Left forelimb (tissue), 1 donor: ENCODE measurements at regions not wholly inside any gene's neighbourhood (a gene's known extent, or its start where the extent isn't known, plus 50 kb on each side); places are given as distances from the start of the nearest gene placed in this dataset.

Experiments
- DNase-seq: peaks from one replicate; pipeline ENCODE4 v3.0.0-alpha.2; 2018; ENCODE audit warnings: low spot score

DNA sequence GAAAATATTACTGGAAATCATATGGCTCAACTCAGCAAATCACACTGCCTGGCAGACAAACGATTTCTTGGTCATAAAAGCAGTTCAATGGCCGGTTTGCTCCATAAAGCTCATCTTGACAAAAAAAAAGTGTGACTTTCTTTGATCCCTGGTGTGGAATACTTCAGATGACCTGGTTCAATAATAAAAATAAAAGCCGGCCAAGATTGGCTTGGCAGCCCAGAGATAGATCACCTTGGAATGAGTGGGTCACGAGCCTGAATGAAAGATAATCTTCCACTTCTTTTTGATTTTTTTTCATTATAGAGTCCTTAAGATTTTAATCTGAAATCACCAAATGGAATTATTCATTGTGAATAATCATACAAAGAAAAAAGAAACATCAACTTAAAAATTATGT is 445.3 kb upstream of the CITED2 start:
- DNase-seq = no peak

DNA sequence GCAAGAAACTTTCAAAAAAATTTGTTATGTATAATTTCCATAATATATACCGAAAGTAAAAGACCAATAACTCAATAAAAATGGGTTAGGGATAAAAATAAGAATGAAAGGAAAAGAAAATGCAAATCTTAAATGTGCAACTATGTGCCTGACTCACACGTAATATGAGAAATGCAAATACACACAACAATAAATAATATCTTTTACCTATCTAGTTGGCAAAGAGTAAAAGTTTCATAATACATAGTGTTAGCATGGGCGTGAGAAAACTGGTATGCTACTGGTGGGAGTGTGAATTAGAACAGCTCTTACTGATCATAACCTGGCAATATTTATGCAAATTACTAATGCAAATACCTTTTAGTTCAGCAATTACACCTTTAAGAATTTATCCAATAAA is 438.5 kb upstream of the CITED2 start:
- DNase-seq = no peak

GRCh38 chr6:139801571-139802321 is 427.3 kb upstream of the CITED2 start:
- DNase-seq = no peak

DNA sequence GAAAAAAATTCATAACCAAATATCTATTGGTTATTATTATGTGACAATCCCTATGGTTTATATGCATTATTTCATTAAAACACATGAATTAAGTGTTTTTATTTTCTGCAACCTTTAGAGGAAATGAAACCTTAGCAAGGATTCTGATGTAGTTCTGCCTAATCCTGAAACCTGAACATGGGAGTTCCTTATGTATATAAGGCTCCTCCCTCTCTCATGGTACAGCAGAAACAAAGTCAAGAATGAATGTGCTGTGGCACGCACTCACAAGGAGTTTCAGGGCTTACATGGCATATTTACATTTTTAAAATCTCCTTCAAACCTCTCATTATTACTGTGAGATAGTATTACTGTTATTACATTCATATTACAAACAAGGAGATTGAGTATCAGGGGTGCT is 426.4 kb upstream of the CITED2 start:
- DNase-seq = no peak

- no peak for DNase-seq
These were observed 416.1 kb upstream of the CITED2 start for GRCh38 chr6:139790527-139790926.

- no peak for DNase-seq
These were observed 409.8 kb upstream of the CITED2 start for GRCh38 chr6:139784222-139784769.

GRCh38 chr6:139779988-139780774 is 405.7 kb upstream of the CITED2 start:
- no peak for DNase-seq

- DNase-seq = no peak
These were observed 404.2 kb upstream of the CITED2 start for GRCh38 chr6:139778688-139779087.

- DNase-seq = no peak
These were observed 403.7 kb upstream of the CITED2 start for GRCh38 chr6:139778106-139778505.

DNA sequence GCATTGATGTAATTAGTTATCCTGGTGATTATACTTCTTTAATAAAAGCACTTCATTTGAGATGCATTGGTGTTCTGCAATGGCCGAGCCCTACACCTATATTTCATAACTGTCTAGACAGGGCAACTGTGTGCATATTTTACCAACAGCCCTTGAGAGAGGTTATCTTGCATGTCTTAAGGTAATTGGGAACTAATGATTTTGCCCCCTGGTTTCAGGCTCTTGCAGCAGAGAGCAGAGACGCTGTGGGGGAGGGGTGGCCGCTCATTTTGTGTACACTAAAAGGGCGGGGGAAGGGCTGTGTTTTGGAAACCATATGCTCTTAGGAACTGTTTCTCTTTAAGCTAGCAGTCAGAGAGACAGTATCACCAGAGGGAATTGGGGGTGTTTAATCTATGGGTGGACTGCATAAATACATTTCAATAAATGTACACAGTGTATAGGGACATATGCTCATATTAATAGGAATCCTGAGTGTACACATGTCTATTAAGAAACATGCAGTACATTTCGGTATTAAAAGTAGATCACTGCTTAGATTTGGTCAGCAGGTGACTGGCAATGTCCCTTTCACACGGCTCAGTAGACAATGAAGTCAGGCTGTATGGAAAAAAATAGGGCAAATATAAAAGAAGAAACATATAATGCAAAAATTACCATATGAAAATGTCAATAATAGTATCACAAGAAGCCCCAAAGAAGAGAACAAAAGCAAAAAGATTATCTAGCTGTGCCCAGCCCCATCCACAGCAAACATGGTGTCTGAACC is 402.9 kb upstream of the CITED2 start:
- DNase-seq = no peak

DNA sequence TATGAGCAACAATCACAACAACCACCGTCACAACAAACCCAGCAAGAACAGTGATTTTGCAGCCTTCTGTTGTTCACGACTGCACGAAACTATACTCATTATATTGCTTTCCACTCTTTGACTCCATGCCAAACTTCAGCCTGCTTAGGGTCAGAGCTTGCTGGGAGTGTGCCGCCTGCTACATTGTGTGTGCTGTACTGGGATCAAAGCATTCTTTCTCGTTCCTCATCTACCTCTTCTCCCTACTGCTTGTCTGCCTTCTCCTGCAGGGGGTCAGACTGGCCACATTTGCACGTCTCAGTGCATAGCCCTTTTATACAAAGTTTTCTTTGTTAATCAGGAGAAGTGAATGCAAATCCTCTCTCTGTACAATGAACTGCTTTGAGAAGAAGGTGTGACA is 401.6 kb upstream of the CITED2 start:
- no peak for DNase-seq

DNA sequence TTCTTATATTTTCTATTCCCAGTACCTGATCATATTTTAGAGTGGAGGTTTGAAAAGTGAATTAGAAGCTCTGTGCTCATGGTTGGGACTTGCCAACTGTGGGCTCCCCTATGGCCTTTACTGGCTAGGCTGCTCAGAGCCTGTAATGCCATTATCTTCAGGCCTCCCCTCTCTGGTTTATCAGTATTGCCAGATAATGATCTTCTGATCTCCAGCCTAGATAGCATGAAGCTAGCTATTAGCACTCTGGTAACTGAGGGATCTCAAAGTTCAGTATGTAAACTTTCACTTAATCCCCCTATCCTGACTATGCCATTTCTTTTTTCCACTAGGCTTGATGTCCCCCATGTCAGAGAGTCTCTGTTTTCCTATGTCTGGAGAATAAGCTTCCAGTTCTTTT is 393.7 kb upstream of the CITED2 start:
- DNase-seq = no peak

- no peak for DNase-seq
These were observed 392.3 kb upstream of the CITED2 start for GRCh38 chr6:139766796-139767195.

GRCh38 chr6:139765825-139766285 is 391.4 kb upstream of the CITED2 start:
- no peak for DNase-seq

DNA sequence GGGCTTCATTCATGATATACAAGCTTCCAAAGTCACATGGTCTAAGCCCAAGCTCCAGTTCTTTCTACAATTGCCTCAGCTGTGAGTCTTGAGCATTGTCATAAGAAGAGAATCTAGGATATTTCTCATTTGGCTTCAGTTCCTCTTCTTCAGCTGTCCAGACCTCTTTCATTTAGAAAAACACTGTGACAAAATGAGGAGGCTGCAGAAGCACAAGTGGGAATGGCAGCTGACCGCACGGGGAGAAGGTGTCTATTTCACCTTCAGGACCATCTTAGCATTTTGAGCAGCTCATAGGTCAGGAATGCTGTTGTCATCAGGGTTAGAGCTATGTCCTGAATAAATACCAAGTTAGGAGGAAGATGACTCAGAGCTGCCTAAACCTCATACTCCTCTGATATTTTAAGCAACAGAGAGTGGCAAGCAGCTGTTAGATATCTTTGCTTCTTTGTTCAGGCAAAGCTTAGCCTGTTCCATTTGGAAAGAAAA is 390.1 kb upstream of the CITED2 start:
- no peak for DNase-seq

DNA sequence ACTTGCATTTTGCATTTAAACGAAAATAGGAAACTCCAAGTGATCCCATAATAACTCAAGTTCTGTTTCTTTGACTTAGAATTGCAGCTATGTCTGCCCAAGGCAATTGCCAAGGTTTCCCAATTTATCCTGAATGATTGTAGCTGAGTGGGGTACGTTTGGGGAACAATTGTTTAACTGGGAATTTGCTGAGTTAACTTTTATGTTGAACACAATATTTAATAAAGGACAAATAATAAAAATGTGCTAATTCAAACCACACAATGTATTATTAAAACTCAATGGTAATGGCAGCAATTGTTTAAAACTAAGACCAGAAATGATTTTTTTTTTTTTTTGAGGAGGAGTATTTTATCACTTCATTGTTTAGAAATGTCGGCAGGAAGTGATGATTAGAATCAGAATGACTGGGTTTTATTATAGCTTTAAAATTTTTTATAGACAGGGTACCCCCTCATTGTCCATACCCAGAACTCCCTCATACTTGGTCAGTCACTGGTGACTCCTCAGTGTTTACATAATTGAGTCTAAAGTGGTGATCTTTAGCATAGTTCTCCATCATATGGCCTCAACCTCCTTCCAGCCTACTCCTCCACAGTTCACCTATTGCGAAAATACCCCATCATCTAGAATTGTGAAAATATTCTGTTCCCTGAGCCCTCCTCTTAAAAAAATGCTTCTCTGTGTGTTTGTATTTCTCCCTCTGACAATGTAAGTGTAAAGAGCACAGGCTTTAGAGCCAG is 389.2 kb upstream of the CITED2 start:
- no peak for DNase-seq

GRCh38 chr6:139762587-139763031 is 388.2 kb upstream of the CITED2 start:
- no peak for DNase-seq

DNA sequence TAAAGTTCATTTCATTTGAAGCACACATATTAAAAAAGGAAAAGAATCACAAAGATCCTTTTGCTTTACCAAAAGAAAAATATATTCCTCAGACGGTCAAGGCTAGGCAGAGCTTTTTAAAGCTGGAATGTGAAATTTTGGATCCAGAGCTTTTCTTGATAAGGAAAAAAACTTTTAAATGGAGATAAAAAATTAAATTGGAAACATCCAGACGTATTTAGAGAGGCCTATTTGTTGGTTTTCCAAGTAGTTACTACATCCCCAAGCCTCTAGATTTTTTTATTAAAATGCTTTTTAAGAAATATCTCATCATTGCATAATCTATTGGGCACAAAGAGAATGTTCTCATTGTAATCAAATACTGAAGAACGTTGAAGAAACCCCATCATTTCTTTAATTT is 385.7 kb upstream of the CITED2 start:
- DNase-seq = no peak

DNA sequence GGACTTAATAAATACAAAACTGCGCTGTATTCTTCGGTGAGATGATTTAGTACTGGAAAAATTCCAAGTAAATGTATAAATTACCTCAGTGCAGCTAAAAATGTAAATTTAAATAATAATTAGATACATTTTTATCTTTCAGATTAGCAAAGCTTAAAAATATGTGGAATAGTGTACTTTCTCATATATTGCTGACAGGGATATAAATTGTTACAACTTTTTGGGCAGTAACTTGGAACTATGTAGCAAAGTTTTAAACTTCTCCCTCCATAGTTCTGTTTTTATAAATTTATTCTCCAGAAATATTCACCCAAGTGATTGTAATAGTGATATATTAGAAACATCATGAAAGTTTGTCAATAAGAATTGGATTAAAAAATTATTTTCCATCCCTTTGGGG is 384.6 kb upstream of the CITED2 start:
- no peak for DNase-seq

DNA sequence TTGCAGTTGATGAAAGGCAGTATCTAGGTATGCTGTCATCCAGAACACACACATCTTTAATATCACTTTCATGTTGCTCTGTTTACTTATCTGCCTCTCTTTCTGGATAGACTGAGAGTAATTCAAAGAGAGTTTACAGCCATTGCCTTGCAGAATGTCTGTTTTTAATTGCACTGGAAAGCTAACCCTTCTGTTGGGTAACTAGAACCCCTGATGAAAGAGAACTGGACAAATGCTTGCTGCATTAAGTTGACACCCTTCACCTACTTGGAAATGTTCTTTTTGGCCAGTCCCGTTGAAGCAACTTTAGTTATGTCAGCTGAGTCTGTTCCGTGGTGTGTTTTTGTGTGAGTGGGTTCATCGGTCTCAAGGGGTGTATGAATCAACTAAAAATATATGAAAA is 383.8 kb upstream of the CITED2 start:
- no peak for DNase-seq

DNA sequence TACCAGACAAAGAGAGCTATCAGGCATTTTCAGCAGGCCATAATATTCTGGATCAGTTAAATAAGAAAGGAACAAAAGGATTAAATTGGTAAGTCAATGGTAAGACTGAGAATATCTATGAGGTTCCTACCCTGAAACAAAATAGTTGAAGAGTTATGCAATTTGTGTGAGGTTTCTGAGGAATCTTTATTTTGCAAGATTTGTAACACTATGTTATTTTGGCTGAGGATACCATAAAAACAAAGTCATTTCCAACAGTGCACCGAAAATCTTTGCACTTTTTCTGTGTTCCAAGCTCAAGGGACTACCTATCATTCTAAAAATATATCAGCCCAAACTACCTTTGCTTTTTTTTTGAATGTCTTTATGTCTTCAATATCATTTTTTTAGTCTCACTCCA is 383.3 kb upstream of the CITED2 start:
- DNase-seq = no peak
